ENCODE measurements at regions not wholly inside any gene's neighbourhood (a gene's known extent, or its start where the extent isn't known, plus 50 kb on each side); places are given as distances from the start of the nearest gene placed in this dataset.

GRCh38 chr2:226564667-226565066, 235.0 kb downstream of the IRS1 start:
- Histone ChIP-seq H3K27me3 (no peaks in the 10 kb centered on the region), H3K4me3 (replicated peaks in 1 of 3) (no peak overlapping the region), H3K9me3 (no peaks in the 10 kb centered on the region), H3K36me3 (no peaks in the 10 kb centered on the region), H3K4me1 (no peaks in the 10 kb centered on the region), H3K27ac (no peak overlapping the region)
- 82 to 84% methylated on average over 5 of the region's 5 CpGs for WGBS, 2 donors
- TF ChIP-seq POLR2A (IDR thresholded peaks at IDR 0.05) = no peak
- TF ChIP-seq CTCF (IDR thresholded peaks at IDR 0.05) = no peak
- no peak for DNase-seq
- intact Hi-C loops (cut with DNase I) = no loop called here

GRCh38 chr2:226561962-226562361, 237.7 kb downstream of the IRS1 start:
- no peak overlapping the region for H3K4me3 ChIP-seq (replicated peaks in 1 of 3)

GRCh38 chr2:226560325-226560724, 239.3 kb downstream of the IRS1 start:
- peaks cover 0 to 9% of the 10 kb centered on the region in 2 donors for H3K4me1 ChIP-seq
- no peaks in the 10 kb centered on the region for H3K36me3 ChIP-seq
- intact Hi-C loops (cut with DNase I) = no loop called here
- no peaks in the 10 kb centered on the region for H3K9me3 ChIP-seq
- no peaks in the 10 kb centered on the region for H3K27me3 ChIP-seq
- no peak for DNase-seq
- TF ChIP-seq POLR2A (IDR thresholded peaks at IDR 0.05) (no peak), CTCF (IDR thresholded peaks at IDR 0.05) (no peak)
- 84 to 95% methylated on average over 2 of the region's 2 CpGs for WGBS, 2 donors
- H3K27ac ChIP-seq = no peak overlapping the region
- H3K4me3 ChIP-seq (replicated peaks in 1 of 3) = no peak overlapping the region

More at GRCh38 chr2:226561962-226562361, 237.7 kb downstream of the IRS1 start:
- Histone ChIP-seq H3K4me1 (no peaks in the 10 kb centered on the region), H3K36me3 (no peaks in the 10 kb centered on the region), H3K27me3 (no peaks in the 10 kb centered on the region), H3K27ac (no peak overlapping the region), H3K9me3 (no peaks in the 10 kb centered on the region)
- intact Hi-C loops (cut with DNase I) = no loop called here
- 85 to 86% methylated on average over 1 of the region's 1 CpG for WGBS, 2 donors
- TF ChIP-seq POLR2A (IDR thresholded peaks at IDR 0.05) (no peak), CTCF (IDR thresholded peaks at IDR 0.05) (no peak)
- DNase-seq = no peak

- 90 to 91% methylated on average over 2 of the region's 2 CpGs for WGBS, 2 donors
- Histone ChIP-seq H3K36me3 (no peaks in the 10 kb centered on the region), H3K4me3 (replicated peaks in 1 of 3) (no peak overlapping the region), H3K27ac (no peak overlapping the region), H3K4me1 (peaks cover 0 to 9% of the 10 kb centered on the region in 2 donors), H3K9me3 (no peaks in the 10 kb centered on the region), H3K27me3 (no peaks in the 10 kb centered on the region)
- DNase-seq = no peak
- TF ChIP-seq CTCF (IDR thresholded peaks at IDR 0.05) (no peak), POLR2A (IDR thresholded peaks at IDR 0.05) (no peak)
- intact Hi-C loops (cut with DNase I) = no loop called here
Measured at GRCh38 chr2:226559536-226559935, 240.1 kb downstream of the IRS1 start.

- peaks cover 0 to 9% of the 10 kb centered on the region in 2 donors for H3K4me1 ChIP-seq
- no peak overlapping the region for H3K27ac ChIP-seq
- H3K9me3 ChIP-seq = no peaks in the 10 kb centered on the region
- H3K27me3 ChIP-seq = no peaks in the 10 kb centered on the region
- 75 to 87% methylated on average over 5 of the region's 5 CpGs for WGBS, 2 donors
- no peak overlapping the region for H3K4me3 ChIP-seq (replicated peaks in 1 of 3)
- no peak for DNase-seq
- intact Hi-C loops (cut with DNase I) = no loop called here
- no peaks in the 10 kb centered on the region for H3K36me3 ChIP-seq
- TF ChIP-seq POLR2A (IDR thresholded peaks at IDR 0.05) (no peak), CTCF (IDR thresholded peaks at IDR 0.05) (no peak)
Measured at GRCh38 chr2:226558418-226558817, 241.2 kb downstream of the IRS1 start.
